ENCODE measurements at regions not wholly inside any gene's neighbourhood (a gene's known extent, or its start where the extent isn't known, plus 50 kb on each side); places are given as distances from the start of the nearest gene placed in this dataset.

GRCh38 chr15:45747426-45747825, 112.6 kb downstream of the SQOR start:
- no peak for FAIRE-seq
- TF ChIP-seq RXRA (IDR thresholded peaks at IDR 0.05; ENCODE audit: insufficient read depth, low read depth, low read length) (no peak), RAD21 (IDR thresholded peaks at IDR 0.05 in 1 of 2, conservative IDR thresholded peaks at IDR 0.05 in 1 of 2; ENCODE audit: low read depth in 2 of 2, low read length in 2 of 2) (no peak), USF2 (IDR thresholded peaks at IDR 0.05; ENCODE audit: low read length) (no peak), CEBPB (IDR thresholded peaks at IDR 0.05; ENCODE audit: low read depth, low read length) (no peak), TCF12 (IDR thresholded peaks at IDR 0.05; ENCODE audit: low read depth, low read length) (no peak), KDM1A (IDR thresholded peaks at IDR 0.05; ENCODE audit: borderline replicate concordance, low read length) (no peak), RBBP5 (IDR thresholded peaks at IDR 0.05; ENCODE audit: borderline replicate concordance, low read depth, low read length) (no peak), PHF8 (conservative IDR thresholded peaks at IDR 0.05; ENCODE audit: low read depth, low read length) (no peak), MAX (IDR thresholded peaks at IDR 0.05) (no peak), E2F6 (IDR thresholded peaks at IDR 0.05) (no peak), SIX5 (IDR thresholded peaks at IDR 0.05; ENCODE audit: low read depth, low read length) (no peak), TAF7 (optimal IDR thresholded peaks at IDR 0.05; ENCODE audit: borderline replicate concordance, low read depth, low read length) (no peak), TAF1 (IDR thresholded peaks at IDR 0.05; ENCODE audit: low read depth, low read length) (no peak)

More at GRCh38 chr15:45747426-45747825, 112.6 kb downstream of the SQOR start:
- H3K4ac ChIP-seq (replicated peaks; ENCODE audit: insufficient read length, low read depth, low read length): no peak overlapping the region
- H2AK5ac ChIP-seq (ENCODE audit: low read depth, low read length): no peak overlapping the region
- no peak overlapping the region for H2BK12ac ChIP-seq (ENCODE audit: low read depth, low read length)
- no peak overlapping the region for H3K27ac ChIP-seq (ENCODE audit: low read depth, low read length)
- no peak overlapping the region for H3K56ac ChIP-seq (replicated peaks; ENCODE audit: insufficient read length, low read depth, low read length)
- H3K79me1 ChIP-seq (ENCODE audit: low read depth, low read length): no peaks in the 10 kb centered on the region
- POLR2A ChIA-PET (ENCODE audit: partially characterized antibody): no interaction called here
- no peak overlapping the region for H3K9ac ChIP-seq (replicated peaks in 1 of 4; ENCODE audit: extremely low read depth in 1 of 4, low read depth in 3 of 4, low read length in 3 of 4)
- no peak overlapping the region for H4K8ac ChIP-seq (ENCODE audit: extremely low read depth, insufficient read depth, low read length)
- no peak overlapping the region for H3K4me2 ChIP-seq (ENCODE audit: insufficient read depth in 1 of 2, low read depth in 2 of 2, low read length in 2 of 2)
- H3K14ac ChIP-seq (ENCODE audit: insufficient read length): no peak overlapping the region
- H3K9me3 ChIP-seq (ENCODE audit: insufficient read depth in 2 of 2, low read depth in 1 of 2, low read length in 1 of 2): no peaks in the 10 kb centered on the region
- no peaks in the 10 kb centered on the region for H3K36me3 ChIP-seq (ENCODE audit: control insufficient read depth in 2 of 4, insufficient read depth in 4 of 4, low read length in 3 of 4)
- no peak overlapping the region for H2BK5ac ChIP-seq (ENCODE audit: low read depth, low read length)
- H3K4me1 ChIP-seq (replicated peaks in 1 of 4; ENCODE audit: control insufficient read depth in 3 of 4, insufficient read depth in 4 of 4, low read length in 3 of 4): peaks cover 0 to 7% (median 3%) of the 10 kb centered on the region in 4 experiments; a peak in 5 of 7 replicates
- H3K27me3 ChIP-seq (replicated peaks in 1 of 4; ENCODE audit: control insufficient read depth in 3 of 4, extremely low read depth in 1 of 4, insufficient read depth in 3 of 4, low read length in 3 of 4): no peaks in the 10 kb centered on the region
- H4K5ac ChIP-seq (ENCODE audit: insufficient read length, low read depth, low read length): no peak overlapping the region
- H3K79me2 ChIP-seq (ENCODE audit: control insufficient read depth in 1 of 2, insufficient read depth in 2 of 2, low read length in 2 of 2): no peaks in the 10 kb centered on the region
- CTCF ChIA-PET (ENCODE audit: partially characterized antibody): interaction anchor here (1.2 to 3.0 kb wide), 6 partner anchors 10 to 87 kb away, joined by 3 to 14 read pairs (median 6); no protein-coding TSS in a partner anchor
- no peak overlapping the region for H3K23ac ChIP-seq (ENCODE audit: insufficient read length)
- no peaks in the 10 kb centered on the region for H3K23me2 ChIP-seq (ENCODE audit: low read depth, low read length)
- H3K4me3 ChIP-seq (ENCODE audit: extremely low read depth in 1 of 4, insufficient read depth in 2 of 4, low read depth in 3 of 4, low read length in 4 of 4): no peak overlapping the region
- H2AFZ ChIP-seq (ENCODE audit: low read length): no peak overlapping the region
- no peak overlapping the region for H4K91ac ChIP-seq (replicated peaks; ENCODE audit: insufficient read length, low read length)
- no peak overlapping the region for H2BK15ac ChIP-seq (ENCODE audit: low read length)
- H2BK20ac ChIP-seq (ENCODE audit: low read length): no peak overlapping the region
- H2BK120ac ChIP-seq (replicated peaks; ENCODE audit: low read depth, low read length): no peak overlapping the region
- no peak for DNase-seq (ENCODE audit: low read depth in 1 of 2, low spot score in 2 of 2)
- H4K20me1 ChIP-seq (replicated peaks in 1 of 2; ENCODE audit: control insufficient read depth in 1 of 2, insufficient read depth in 2 of 2, low read length in 2 of 2): no peaks in the 10 kb centered on the region
- WGBS, 2 experiments (ENCODE audit: extremely low coverage in 1 of 2, insufficient coverage in 1 of 2, insufficient read length in 1 of 2, insufficient replicate concordance in 2 of 2, low coverage in 1 of 2, low lambda C conversion rate in 2 of 2, missing lambda C conversion rate in 1 of 2): 84% methylated on average over 3 of the region's 3 CpGs; no CpG with 5 or more reads in 1 of the 2 experiments
- no peak overlapping the region for H3K18ac ChIP-seq (ENCODE audit: extremely low read depth, low read length)

Data from H1 (cell line).